ENCODE measurements at regions not wholly inside any gene's neighbourhood (a gene's known extent, or its start where the extent isn't known, plus 50 kb on each side); places are given as distances from the start of the nearest gene placed in this dataset.

GRCh38 chrY:15259286-15259685, 735.0 kb downstream of the NLGN4Y start:
- TF ChIP-seq CTCF (IDR thresholded peaks at IDR 0.05) (no peak), POLR2AphosphoS5 (IDR thresholded peaks at IDR 0.05) (no peak), POLR2A (IDR thresholded peaks at IDR 0.05; ENCODE audit: low read depth) (no peak)

Data from esophagus muscularis mucosa (tissue), 3 donors.